ENCODE measurements at regions not wholly inside any gene's neighbourhood (a gene's known extent, or its start where the extent isn't known, plus 50 kb on each side); places are given as distances from the start of the nearest gene placed in this dataset.
"Not testable (repeated sequence)": the region's sequence is repeated elsewhere in the genome, so short reads cannot be mapped to it uniquely, and the experiment has no call there.

DNA sequence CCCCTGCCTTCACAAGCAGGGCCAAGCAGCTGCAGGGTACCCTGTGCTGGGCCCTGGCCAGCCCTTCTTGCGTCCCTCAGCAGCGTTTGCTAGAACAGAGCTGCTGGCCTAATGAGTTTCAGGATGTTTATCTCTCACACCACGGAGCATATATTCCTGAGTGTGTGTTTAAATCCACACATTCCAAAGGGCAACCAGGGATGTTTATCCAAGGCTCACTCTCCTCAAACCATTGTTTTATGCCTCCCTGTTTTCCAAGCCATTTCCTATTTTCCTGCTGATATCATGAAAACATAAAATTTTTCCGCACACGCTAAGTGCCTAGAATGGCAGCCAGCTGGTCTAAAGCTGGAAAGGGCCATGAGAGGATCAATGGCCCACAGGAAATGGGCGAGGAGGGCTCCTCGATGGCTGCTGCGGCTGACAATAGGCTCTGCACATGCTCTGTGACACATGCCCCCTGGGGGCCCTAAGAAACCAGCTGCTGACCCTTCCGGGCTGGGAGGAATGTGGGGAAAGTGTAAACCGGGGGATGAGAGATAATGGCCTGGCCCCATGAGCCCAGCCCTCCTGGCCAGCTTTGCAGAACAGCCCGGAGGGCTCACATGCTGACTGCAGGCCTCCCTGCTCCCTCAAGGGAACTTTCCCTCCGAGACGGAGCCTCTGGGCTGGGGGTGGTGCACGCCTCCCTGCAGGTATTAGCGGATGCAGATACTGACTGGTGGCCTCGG, 194.0 kb downstream of the NDUFA10 start:
- no peak overlapping the region for H3K4me3 ChIP-seq
- in situ Hi-C loops (cut with MboI; ENCODE audit: low pct_ligation_motif_present in 1 of 4, low pct_unique_long_range_greater_than_20kb in 1 of 4, low sequenced_read_pairs in 3 of 4) (no loop called here), intact Hi-C loops (cut with DNase I; ENCODE audit: low total_unique reads) (no loop called here)
- no peak overlapping the region for H3K27ac ChIP-seq
- H3K27me3 ChIP-seq: no peaks in the 10 kb centered on the region
- WGBS, 2 donors (ENCODE audit: low coverage in 1 of 2): 45 to 55% methylated on average over 3 to 16 of the region's 16 CpGs
- peaks cover 0 to 13% (median 4%) of the 10 kb centered on the region in 4 donors for H3K4me1 ChIP-seq
- H3K36me3 ChIP-seq: no peaks in the 10 kb centered on the region
- H3K9me3 ChIP-seq: no peaks in the 10 kb centered on the region
- TF ChIP-seq POLR2A (IDR thresholded peaks at IDR 0.05) (no peak), POLR2AphosphoS5 (IDR thresholded peaks at IDR 0.05) (no peak), EP300 (IDR thresholded peaks at IDR 0.05; ENCODE audit: low read depth) (no peak)
- TF ChIP-seq, protein P1, sequence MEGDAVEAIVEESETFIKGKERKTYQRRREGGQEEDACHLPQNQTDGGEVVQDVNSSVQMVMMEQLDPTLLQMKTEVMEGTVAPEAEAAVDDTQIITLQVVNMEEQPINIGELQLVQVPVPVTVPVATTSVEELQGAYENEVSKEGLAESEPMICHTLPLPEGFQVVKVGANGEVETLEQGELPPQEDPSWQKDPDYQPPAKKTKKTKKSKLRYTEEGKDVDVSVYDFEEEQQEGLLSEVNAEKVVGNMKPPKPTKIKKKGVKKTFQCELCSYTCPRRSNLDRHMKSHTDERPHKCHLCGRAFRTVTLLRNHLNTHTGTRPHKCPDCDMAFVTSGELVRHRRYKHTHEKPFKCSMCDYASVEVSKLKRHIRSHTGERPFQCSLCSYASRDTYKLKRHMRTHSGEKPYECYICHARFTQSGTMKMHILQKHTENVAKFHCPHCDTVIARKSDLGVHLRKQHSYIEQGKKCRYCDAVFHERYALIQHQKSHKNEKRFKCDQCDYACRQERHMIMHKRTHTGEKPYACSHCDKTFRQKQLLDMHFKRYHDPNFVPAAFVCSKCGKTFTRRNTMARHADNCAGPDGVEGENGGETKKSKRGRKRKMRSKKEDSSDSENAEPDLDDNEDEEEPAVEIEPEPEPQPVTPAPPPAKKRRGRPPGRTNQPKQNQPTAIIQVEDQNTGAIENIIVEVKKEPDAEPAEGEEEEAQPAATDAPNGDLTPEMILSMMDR (IDR thresholded peaks at IDR 0.05): no peak
- no peak for DNase-seq

DNA sequence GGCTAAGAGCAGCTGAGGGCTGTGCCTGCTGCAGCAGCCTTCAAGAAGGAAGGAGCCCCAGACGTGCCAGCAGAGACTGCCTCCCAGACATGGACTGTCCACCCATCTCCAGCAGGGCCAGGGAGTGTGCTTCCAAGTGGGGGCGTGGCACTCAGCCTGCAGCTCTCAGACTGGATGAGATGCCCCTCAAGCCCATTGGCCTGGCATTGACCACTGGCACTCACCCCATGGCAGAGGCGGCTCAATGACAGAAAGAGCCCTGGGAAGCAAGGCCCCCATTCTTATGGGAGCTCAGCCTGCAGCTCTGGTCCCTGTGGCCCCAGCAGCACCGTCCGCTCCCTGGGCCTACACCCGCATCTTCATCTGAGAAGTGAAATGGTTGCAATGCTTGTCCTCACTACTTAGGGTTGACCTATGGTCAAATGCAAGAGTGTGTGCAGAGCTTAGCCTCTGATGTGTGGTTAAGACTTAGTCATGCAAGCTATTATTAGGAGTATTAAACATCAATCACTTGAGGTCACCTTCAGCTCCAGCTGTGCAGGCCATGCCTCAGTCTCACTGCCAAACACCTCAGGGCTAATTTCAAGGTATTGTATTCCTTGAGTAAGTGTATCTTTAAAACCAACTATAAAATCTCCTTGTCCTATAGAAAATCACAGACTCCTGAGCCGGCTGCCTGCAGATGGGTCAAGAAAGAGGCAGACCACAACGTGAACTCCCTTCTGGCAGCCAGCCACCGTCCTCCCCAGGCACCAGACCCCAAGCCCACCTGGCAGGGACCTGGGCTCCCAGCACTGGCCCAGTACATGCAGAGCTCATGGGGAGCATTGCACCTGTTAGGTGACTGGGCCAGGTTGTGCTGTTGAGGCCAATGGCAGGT, 194.8 kb downstream of the NDUFA10 start:
- Histone ChIP-seq H3K4me3 (no peak overlapping the region), H3K4me1 (peaks cover 0 to 13% (median 4%) of the 10 kb centered on the region in 4 donors), H3K27me3 (no peaks in the 10 kb centered on the region), H3K27ac (no peak overlapping the region), H3K36me3 (no peaks in the 10 kb centered on the region), H3K9me3 (no peaks in the 10 kb centered on the region)
- DNase-seq: no peak
- intact Hi-C loops (cut with DNase I; ENCODE audit: low total_unique reads) (no loop called here), in situ Hi-C loops (cut with MboI; ENCODE audit: low pct_ligation_motif_present in 1 of 4, low pct_unique_long_range_greater_than_20kb in 1 of 4, low sequenced_read_pairs in 3 of 4) (no loop called here)
- 60 to 68% methylated on average over 1 to 8 of the region's 9 CpGs for WGBS, 2 donors (ENCODE audit: low coverage in 1 of 2)
- no peak for TF ChIP-seq POLR2AphosphoS5 (IDR thresholded peaks at IDR 0.05)
- TF ChIP-seq, protein P1 (IDR thresholded peaks at IDR 0.05): no peak
- TF ChIP-seq EP300 (IDR thresholded peaks at IDR 0.05; ENCODE audit: low read depth): no peak
- no peak for TF ChIP-seq POLR2A (IDR thresholded peaks at IDR 0.05)

DNA sequence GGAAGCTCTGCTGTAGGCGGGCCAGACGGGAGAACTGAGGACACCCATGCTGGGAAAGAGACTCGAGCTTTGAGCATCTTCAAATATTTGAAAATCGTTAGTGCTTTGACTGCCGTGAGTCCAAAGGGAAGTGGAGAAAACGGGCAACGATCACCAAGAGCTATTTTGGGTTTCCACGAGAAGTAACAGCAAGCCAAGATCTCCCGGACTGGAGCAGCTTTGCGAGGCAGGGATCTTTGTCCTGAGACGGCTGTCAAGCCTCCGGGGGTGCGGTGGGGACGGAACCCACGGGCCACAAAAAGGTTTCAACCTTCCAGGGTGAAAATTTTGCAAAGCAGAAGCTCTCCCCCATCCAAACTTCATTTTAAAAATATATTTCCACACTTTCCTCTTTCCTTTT, 195.8 kb downstream of the NDUFA10 start:
- Histone ChIP-seq H3K27me3 (no peaks in the 10 kb centered on the region), H3K4me1 (peaks cover 0 to 13% (median 4%) of the 10 kb centered on the region in 4 donors), H3K36me3 (no peaks in the 10 kb centered on the region), H3K9me3 (no peaks in the 10 kb centered on the region), H3K4me3 (no peak overlapping the region), H3K27ac (no peak overlapping the region)
- TF ChIP-seq POLR2AphosphoS5 (IDR thresholded peaks at IDR 0.05) (no peak), EP300 (IDR thresholded peaks at IDR 0.05; ENCODE audit: low read depth) (no peak), POLR2A (IDR thresholded peaks at IDR 0.05) (no peak)
- TF ChIP-seq, protein P1 (IDR thresholded peaks at IDR 0.05): no peak
- intact Hi-C loops (cut with DNase I; ENCODE audit: low total_unique reads): no loop called here
- WGBS, 2 donors (ENCODE audit: low coverage in 1 of 2): 70 to 71% methylated on average over 2 to 15 of the region's 15 CpGs
- in situ Hi-C loops (cut with MboI; ENCODE audit: low pct_ligation_motif_present in 1 of 4, low pct_unique_long_range_greater_than_20kb in 1 of 4, low sequenced_read_pairs in 3 of 4): no loop called here
- no peak for DNase-seq

DNA sequence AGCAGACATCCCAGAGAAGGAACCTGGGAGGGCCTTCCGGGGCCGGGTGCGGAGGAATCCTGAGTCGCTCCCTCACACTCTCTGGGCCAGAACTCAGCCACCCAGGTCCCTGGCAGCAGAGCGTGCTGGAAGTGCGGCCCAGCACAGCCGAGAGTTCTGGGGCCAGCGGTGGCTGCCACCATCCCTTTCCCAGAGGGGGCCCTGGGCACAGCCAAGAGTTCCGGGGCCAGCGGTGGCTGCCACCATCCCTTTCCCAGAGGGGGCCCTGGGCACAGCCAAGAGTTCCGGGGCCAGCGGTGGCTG, 196.2 kb downstream of the NDUFA10 start:
- H3K27ac ChIP-seq; H3K36me3 ChIP-seq; intact Hi-C loops (cut with DNase I; ENCODE audit: low total_unique reads); H3K27me3 ChIP-seq; DNase-seq; in situ Hi-C loops (cut with MboI; ENCODE audit: low pct_ligation_motif_present in 1 of 4, low pct_unique_long_range_greater_than_20kb in 1 of 4, low sequenced_read_pairs in 3 of 4); H3K4me3 ChIP-seq; H3K9me3 ChIP-seq: not testable (repeated sequence)
- whole genome bisulfite sequencing, 2 donors (ENCODE audit: low coverage in 1 of 2): 86% methylated on average over 11 of the region's 12 CpGs; no CpG with 5 or more reads in 1 of the 2 donors
- H3K4me1 ChIP-seq: peaks cover 0 to 13% (median 4%) of the 10 kb centered on the region in 4 donors
